ENCODE measurements at regions not wholly inside any gene's neighbourhood (a gene's known extent, or its start where the extent isn't known, plus 50 kb on each side); places are given as distances from the start of the nearest gene placed in this dataset.

DNA sequence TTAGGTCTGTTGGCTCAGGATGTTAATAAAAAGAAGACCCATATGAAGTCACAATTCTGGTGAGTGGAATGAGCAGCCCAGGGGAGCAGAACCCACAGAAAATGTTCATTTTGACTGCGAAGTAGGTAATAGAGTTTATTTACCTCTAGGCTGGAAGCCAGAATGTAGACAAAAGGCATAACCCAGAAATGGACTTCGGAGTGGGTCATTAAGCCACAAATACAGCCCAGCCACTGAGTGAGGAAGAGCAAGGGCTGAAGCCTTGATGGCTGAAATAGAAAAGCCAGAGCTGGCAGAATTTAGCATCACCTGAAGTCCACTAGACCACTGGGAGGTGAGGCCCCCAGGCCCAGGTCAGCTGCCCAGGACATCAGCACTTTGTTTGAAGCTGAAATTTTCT is 168.0 kb downstream of the NXNL2 start:
- TF ChIP-seq, protein P1, sequence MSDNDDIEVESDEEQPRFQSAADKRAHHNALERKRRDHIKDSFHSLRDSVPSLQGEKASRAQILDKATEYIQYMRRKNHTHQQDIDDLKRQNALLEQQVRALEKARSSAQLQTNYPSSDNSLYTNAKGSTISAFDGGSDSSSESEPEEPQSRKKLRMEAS (IDR thresholded peaks at IDR 0.05) = no peak
- TF ChIP-seq EGR1 (IDR thresholded peaks at IDR 0.05) = no peak
